GM21619 (cell line): ENCODE measurements at regions not wholly inside any gene's neighbourhood (a gene's known extent, or its start where the extent isn't known, plus 50 kb on each side); places are given as distances from the start of the nearest gene placed in this dataset.
"Not testable (repeated sequence)": the region's sequence is repeated elsewhere in the genome, so short reads cannot be mapped to it uniquely, and the experiment has no call there.

Source experiments
- ATAC-seq: cut with Tn5 transposase; IDR thresholded peaks from one replicate; pipeline ENCODE4 v1.9.1; 2021; ENCODE audit not compliant: unreplicated experiment

DNA sequence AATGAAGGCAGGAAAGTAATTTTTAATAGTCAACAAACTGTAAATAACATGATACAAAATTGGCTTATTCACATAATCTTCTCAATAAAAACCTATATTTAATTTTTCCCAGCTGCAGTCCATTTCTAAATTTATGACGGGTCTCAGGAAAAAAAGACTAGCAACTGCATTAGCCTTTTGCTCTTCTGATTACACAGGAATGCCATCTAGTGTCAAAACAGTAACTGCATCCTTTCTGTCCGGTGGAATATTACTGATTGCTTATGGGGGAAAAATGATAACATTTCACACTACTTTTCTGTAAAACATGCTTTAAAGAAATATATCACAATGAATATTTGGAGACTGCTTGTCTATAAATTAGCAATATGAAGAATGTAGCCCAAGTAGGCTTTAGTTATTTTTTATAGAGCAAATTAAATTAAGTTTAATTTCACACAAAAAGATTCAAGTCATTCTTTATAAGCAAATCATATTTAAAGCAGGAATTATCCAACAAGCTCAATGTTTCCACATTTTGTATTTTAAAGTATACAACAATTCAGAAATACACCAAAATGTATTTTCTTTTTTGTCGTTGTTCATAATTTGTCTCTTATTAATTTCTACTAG is 534.7 kb downstream of the CDH10 start:
- ATAC-seq: no peak

DNA sequence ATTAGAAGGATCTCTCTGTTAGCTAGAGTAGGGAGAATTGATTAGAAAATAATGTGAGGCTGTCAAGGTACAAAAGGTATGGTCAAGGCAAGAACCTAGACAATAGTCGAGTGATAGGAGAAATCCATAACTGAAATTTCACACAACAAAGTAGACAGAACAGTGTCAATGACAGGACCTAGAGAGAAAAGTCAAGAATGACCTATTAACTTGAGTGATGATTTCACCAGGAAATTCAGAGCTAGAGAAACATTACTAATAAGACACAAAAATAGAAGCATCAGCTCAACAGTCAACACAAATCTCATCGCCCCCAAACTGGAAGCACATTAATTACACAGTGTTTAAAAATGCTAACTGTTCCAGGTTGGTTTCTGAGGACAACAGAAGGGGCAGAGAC is 532.4 kb downstream of the CDH10 start:
- no peak for ATAC-seq

DNA sequence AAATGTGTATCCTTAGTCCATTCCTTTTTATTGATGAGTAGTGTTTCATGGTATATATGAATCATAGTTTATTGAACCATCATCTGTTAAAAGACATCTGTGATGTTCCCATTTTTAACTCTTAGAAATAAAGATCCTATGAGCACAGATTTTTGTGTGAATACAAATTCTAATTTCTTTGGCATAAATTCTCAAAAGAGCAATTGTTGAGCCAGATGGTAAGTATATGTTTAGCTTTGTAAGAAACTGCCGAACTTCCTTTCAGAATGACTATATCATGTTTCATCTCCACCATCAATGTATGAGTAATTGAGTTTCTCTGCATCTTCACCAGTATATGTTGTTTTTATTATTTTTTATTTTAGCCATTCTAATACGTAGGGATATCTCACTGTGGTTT is 526.4 kb downstream of the CDH10 start:
- no peak for ATAC-seq

DNA sequence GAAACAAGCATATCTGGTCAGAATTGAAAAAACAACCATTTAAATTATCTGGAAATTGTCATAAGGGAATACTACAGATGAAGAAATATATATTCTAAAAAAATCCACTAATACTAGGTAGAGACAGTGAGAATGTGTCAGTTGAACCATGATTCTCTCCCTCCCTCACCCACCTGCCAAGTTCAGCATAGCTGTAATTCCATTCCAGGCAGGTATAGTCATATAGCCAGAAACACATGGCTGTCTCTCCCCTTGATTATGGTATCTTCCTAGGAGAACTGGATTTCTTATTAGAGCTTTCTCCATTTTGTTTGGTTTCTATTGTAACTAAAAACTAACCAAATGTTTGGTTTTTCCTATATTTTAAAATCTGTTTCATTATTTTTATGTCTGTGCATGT is 509.2 kb downstream of the CDH10 start:
- no peak for ATAC-seq

DNA sequence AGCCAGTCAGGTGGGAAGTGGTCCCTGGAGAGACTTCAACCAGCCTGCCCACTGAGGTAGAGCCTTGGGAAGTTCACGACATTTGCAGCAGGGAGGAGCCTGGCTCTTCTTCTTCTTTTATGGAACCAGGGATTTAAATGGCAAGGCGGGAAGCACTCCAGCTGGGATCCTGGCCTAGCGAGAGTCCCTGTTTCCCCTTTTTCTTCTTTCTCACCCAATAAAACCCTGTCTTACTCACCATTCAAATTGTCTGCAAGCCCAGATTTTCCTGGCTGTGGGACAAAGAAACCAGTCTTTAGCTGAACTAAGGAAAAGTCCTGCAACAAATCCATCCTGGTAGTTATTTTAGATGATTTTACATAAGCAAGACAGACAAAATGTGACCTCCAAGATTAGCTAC is 503.7 kb downstream of the CDH10 start:
- no peak for ATAC-seq

DNA sequence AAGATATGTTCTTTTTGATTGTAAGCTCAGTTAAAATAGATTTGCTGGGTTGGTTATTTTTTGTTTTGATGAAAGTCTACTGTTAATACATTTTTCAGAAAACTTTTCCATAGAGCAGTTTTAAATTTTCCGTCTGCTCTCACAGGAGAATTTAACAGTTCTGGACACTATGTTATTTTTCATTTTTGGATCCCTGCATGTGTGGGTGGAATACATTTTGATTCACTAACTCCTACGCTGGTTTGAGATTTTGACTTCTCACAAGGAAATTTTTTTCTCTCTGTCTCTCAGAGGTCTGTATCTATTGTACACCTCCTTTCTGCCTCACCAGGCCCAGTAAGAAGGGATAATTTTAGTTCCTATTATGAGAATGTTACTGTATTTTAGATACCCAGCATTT is 502.4 kb downstream of the CDH10 start:
- no peak for ATAC-seq

DNA sequence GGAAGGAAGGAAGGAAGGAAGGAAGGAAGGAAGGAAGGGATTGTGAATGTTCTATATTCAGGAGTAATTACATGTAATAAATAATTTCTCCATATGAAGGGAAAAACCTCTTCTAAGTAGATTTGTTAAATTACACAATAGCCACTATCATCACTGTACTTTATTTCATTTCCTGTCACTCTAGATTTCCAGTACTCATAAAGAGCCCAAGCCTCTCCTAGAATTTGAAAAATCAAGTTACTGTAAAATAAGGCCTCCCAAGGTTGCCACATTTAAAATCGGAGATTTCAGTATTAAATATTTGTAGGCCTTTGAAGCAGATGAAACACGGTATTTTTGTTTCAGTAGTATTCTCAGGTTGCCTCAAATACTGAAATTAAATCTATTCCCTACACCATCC is 499.0 kb downstream of the CDH10 start:
- ATAC-seq: no peak

DNA sequence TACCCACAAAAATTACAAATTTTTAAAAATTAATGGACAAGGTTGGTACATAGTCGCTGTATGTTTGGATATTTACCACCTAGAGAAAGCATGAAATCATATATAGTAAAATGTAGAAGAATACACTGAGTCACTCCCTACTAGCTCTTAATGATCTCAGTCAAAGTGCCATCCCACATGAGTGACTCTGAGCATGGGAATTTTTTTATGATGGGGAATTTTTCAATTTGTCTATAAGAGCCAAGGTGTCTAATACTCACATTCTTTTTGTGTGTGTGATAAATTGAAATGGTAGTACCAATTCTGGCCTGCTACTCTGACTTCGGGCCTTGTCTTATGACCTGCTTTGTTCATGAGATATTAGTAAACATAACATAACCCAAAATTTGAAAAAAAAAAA is 483.2 kb downstream of the CDH10 start:
- no peak for ATAC-seq

DNA sequence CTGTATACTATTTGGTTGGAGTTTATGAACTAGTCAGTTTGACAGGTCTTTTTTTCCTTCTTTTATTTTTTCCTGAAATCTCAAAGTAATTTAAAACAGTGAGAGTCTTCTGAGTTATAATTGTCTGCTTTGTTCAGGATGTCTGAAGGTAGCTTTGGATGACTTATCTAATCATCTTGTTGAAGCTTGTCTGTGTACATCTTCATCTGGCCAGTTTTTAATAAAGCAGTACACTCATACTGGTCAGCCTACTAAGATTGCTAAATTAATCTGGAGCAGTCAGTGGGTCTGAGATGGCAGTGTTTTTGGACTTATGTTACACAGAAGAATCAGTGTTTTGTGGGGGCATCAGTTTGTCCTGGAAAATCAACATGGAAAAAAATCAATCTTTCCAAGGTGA is 482.4 kb downstream of the CDH10 start:
- no peak for ATAC-seq

DNA sequence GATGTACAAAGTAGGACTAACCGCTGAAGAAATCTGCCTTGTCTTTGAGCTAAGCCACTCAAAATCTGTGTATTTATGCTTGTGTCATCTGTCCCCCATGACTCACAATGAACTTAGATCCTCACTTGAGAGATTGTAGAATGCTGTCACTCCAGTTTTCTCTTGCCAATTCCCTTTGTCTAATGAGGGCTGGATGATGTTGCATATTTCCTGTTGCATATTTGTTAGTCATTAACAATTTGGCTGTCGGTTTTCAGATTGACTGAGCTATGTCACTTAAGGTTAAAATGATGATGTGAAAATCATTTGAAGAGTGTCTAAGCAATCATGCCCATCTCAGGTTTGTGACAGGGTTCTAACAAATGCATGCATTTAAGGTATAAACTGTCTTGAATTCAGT is 481.7 kb downstream of the CDH10 start:
- no peak for ATAC-seq

DNA sequence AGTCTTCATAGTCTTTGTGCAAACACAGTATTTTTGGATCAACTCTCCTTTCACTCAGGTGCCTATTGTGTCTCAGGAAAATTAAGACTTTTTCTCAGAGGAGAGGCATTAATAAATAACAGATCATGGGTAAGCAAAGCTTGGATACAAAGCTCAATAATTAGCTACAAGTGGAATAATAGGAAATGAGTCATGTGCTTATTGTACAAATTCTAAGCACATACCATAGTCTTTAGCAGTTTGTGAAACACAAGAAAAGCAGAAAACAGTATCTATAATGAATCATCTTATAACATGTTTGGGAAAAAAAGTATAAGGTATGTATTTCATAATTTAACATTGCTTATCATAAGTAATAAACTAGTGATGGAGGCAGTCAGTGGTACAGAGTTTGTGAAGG is 477.0 kb downstream of the CDH10 start:
- ATAC-seq: no peak

DNA sequence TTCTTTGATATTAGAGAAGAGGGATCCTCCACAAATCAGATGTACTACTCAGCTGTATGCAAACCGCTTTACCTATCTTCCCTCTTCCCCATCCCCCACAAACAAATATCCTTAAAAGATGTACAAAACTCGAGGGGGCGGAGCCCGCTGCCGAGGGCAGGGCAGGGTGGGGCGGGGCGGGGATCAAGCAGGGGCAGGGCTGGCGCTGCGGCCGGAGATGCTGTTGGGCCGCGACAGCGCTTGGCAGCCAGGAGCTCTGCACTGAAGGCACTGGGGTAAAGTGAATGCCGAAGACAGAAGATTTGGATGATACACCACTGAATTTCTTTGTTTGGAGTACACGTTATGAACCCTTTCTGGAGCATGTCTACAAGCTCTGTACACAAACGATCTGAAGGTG is 474.8 kb downstream of the CDH10 start:
- no peak for ATAC-seq

DNA sequence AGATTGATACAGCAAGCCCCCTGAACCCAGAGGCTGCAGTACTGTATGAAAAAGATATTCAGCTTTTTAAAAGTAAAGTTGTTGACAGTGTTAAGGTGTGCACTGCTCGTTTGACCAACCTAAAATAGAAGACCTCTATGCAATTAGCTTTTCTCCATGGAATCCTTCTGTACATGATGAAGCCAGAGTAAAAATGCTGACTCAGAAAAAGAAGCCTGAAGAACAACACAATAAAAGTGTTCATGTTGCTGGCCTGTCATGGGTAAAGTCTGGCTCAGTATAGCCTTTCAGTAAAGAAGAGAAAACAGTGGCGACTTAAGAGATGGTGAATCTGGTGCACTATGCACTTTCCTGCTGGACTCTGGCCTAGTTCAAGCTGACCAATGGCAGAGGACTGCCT is 473.8 kb downstream of the CDH10 start:
- ATAC-seq: not testable (repeated sequence)

DNA sequence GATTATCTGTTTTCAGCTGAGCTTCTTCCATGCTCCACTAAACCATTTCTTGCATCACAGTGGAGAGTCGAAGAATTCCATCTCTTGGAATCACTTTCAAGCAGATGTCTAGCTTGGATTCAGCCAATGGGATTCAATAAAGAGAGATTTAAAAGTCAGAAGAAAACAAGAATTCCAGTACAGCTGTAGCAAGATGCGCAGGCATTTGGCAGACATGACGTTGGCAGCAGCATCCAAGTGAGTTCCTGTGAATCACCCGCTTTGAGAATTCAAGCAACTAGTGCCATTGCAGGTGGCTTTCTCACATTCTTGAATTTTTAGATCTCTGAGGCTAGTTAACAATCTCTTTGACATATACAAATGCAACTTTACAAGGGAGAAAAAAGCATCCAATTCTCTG is 467.0 kb downstream of the CDH10 start:
- ATAC-seq: no peak

DNA sequence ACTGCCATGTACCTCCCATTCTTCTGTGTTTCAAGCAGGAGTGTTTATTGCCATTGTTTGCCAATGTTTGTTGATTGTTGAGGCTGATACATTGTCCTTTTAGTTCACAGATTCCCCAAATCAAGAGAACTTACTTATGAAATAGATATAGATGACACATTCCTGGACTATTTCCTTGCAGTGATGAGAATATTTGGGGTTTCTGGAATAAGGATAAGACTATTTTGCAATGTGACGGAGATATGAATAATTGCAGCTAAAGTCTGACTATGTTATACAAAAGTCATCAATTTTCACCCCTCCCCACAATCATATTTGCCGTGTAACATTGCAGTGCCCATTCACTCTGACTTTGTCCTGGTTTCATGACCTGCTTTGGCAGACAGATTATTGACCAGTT is 460.8 kb downstream of the CDH10 start:
- no peak for ATAC-seq

DNA sequence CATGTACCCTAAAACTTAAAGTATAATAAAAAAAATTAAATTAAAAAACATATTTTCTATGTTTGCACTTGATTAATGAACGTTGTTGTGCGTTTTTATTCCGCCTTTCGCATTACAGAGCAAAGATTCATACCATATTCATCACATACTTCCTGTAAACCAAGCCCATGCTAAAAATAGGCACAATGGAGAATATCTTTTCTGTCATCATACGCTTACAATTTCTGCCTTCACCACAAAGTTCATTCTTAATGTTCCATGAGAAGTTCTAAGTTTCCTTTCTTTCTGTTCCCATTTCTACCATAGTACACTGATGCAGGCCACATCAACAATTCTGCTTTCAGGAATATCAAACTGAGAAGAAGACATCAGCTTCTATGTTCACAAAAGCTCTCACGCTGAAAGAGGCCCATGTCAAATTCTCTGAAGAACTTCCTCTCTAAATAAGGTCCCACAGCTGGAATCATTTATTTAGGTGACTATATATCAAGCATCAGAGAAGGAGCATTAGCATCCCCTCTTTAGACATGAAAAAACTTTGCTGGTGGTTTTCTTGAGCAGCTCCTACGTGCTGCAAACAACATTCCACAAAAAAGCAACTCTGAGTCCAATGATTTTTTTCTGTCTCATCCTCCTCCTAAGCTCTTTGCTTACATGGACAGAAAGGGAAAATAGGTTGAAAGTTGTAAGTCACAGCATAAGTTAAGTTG is 456.4 kb downstream of the CDH10 start:
- no peak for ATAC-seq

DNA sequence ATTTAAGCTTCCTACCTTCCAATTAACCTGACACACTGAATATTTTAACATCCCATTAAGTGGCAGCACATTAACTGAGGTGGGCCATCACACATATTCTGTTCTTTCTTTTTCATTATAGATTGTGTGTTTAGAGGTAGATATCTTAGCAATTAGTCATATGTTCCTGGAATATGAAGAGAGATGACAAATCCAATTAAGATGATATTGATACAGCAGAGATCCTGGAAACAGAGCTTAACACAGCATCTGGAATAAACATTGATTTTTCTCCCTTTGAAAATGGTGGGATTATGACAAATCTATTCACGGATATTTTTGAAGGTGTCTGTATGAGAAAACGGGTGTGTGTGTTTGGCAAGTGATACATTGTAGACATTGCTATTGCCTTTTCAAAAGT is 448.0 kb downstream of the CDH10 start:
- ATAC-seq: no peak

DNA sequence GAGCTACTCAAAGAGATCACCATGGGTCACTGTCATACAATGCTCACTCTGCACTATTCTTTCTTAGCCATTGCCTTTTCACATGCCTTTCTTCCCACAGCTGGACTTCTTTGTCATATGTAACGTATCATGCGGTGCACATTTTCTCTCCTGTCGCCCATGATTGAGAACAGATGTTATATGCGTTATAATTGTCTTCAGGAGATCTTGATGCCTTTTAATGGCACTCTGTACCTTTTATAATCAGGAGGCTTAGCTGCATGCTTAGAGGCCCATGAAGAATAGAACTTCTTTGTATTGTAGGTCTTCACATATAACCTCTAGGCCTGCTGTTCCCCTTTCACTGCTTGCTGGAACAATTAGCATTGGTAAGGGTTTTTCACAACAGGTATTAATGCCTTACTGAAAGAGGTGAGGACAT is 436.1 kb downstream of the CDH10 start:
- ATAC-seq: no peak

DNA sequence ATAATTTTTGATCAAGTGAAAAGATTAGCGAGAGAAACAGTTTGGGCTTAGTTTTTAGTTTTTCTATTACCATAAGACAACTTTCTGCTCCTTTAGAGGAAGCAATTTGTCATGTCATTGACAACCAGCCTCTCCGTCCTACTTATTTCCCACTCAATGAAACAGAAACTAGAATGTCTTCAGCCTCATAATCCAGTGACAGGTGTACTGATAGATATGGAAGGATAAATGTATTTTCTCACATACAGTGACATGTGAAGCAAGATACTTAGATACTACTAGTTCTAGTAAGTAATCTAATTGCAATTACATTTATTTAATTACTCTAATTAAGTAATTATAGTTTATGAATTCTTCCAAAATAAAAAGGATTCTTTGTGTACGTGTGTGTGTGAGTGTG is 429.7 kb downstream of the CDH10 start:
- ATAC-seq: no peak

DNA sequence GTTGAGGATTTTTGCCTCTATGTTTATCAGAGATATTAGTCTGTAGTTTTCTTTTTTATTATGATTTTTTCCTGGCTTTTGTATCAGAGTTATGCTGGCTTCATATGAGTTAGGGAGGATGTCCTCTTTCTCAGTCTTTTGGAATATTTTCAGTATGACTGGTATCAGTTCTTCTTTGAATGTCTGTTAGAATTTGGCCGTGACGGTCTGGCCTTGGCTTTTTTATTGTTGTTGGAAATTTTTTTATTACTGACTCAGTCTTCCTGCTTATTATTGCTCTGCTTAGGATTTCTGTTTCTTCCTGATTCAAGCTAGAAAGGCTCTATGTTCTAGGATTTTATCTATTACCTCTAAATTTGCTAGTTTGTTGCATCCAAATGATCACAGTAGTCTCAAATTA is 421.9 kb downstream of the CDH10 start:
- no peak for ATAC-seq

DNA sequence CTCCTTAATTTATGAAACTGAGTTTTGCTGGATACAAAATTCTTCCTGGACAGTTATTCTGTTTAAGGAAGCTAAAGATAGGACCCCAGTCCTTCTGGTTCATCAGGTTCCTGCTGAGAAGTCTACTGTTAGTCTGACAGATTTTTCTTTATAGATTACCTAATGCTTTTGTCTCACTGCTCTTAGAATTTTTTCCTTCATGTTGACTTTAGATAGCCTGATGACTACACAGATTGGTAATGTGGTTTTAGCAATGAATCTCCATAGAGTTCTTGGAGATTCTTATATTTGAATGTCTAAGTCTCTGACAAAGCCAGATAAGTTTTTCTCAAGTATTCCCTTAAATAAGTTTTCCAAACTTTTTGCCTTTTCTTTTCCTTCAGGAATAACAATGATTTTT is 419.7 kb downstream of the CDH10 start:
- ATAC-seq: no peak

DNA sequence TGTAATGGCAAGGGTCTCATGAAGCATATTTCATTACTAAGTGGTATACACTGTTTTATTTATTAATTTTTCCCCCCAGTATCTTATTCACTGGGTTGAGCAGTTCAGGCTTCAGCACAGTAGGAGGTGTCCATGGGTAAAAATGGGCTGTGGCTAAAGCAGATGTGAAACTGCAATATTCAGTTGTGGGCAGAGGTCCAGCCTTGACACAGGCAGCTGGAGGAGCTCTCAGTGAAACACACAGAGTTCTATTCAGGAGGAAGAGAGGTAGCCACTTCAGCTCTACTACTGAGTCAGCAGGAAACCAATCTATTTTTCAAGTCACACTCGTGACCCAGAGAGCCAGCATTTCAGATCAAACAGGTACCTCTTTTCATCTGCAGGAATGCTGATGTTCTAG is 418.3 kb downstream of the CDH10 start:
- no peak for ATAC-seq

DNA sequence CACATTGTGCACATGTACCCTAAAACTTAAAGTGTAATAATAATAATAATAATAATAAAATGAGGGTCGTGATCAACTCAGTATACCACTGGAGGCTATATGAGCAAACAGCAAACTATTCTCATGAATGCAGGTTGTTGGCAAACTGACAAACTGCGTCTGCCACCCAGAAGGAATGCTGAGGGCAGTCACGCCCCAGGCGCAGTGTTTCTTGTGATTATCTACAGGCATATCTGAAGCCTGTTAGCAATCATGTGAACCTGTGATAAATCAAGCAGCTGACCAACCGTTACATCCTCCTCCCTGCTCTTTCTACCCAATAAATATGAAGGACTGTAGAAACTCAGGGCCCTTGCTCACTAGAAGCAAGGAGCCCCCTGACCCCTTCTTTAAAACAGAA is 416.9 kb downstream of the CDH10 start:
- ATAC-seq: not testable (repeated sequence)
